GM12872 (cell line): ENCODE measurements at regions not wholly inside any gene's neighbourhood (a gene's known extent, or its start where the extent isn't known, plus 50 kb on each side); places are given as distances from the start of the nearest gene placed in this dataset.

Source experiments
- CTCF ChIP-seq: IDR thresholded peaks from 3 replicates; pipeline ENCODE4 v1.5.1; 2011; ENCODE audit warnings: low read depth, mild to moderate bottlenecking, low read length, moderate library complexity; ENCODE audit not compliant: insufficient read depth

- TF ChIP-seq CTCF, result no peak
Measured at GRCh38 chr1:198096390-198096789, 60.4 kb upstream of the NEK7 start.

GRCh38 chr1:198099755-198100154 is 57.0 kb upstream of the NEK7 start:
- no peak for TF ChIP-seq CTCF

GRCh38 chr1:198101716-198102453 is 54.9 kb upstream of the NEK7 start:
- TF ChIP-seq CTCF, result no peak

GRCh38 chr1:198102454-198102827 is 54.4 kb upstream of the NEK7 start:
- TF ChIP-seq CTCF, result no peak

GRCh38 chr1:198105185-198105584 is 51.6 kb upstream of the NEK7 start:
- TF ChIP-seq CTCF, result no peak

GRCh38 chr1:198106011-198106410 is 50.8 kb upstream of the NEK7 start:
- no peak for TF ChIP-seq CTCF
